Activated CD8-positive, alpha-beta memory T cell treated with anti-CD3 and anti-CD28 coated beads for 24 hours (primary cell): ENCODE measurements at regions not wholly inside any gene's neighbourhood (a gene's known extent, or its start where the extent isn't known, plus 50 kb on each side); places are given as distances from the start of the nearest gene placed in this dataset.
"Not testable (repeated sequence)": the region's sequence is repeated elsewhere in the genome, so short reads cannot be mapped to it uniquely, and the experiment has no call there.

Experiments used
- DNase-seq: peaks from one replicate; pipeline ENCODE4 v3.0.0-alpha.2; 2020

GRCh38 chr16:87008664-87009063, 308.5 kb downstream of the C16orf95 start:
- DNase-seq = no peak

- DNase-seq = no peak
Observed at GRCh38 chr16:87012954-87013938, 303.9 kb downstream of the C16orf95 start.

GRCh38 chr16:87014112-87014511, 303.1 kb downstream of the C16orf95 start:
- no peak for DNase-seq

- no peak for DNase-seq
Observed at GRCh38 chr16:87015021-87015420, 302.2 kb downstream of the C16orf95 start.

- no peak for DNase-seq
Observed at GRCh38 chr16:87016046-87017035, 300.9 kb downstream of the C16orf95 start.

- DNase-seq = no peak
Observed at GRCh38 chr16:87017371-87018012, 299.7 kb downstream of the C16orf95 start.

- no peak for DNase-seq
Observed at GRCh38 chr16:87025676-87026075, 291.5 kb downstream of the C16orf95 start.

GRCh38 chr16:87027056-87027616, 290.1 kb downstream of the C16orf95 start:
- DNase-seq = no peak

- DNase-seq = no peak
Observed at GRCh38 chr16:87028481-87029320, 288.5 kb downstream of the C16orf95 start.

GRCh38 chr16:87032554-87032953, 284.6 kb downstream of the C16orf95 start:
- no peak for DNase-seq

- no peak for DNase-seq
Observed at GRCh38 chr16:87033021-87033471, 284.1 kb downstream of the C16orf95 start.

- DNase-seq = no peak
Observed at GRCh38 chr16:87033541-87034300, 283.5 kb downstream of the C16orf95 start.

- DNase-seq = no peak
Observed at GRCh38 chr16:87034317-87034716, 282.9 kb downstream of the C16orf95 start.

GRCh38 chr16:87035053-87035452, 282.1 kb downstream of the C16orf95 start:
- no peak for DNase-seq

GRCh38 chr16:87037012-87037411, 280.2 kb downstream of the C16orf95 start:
- DNase-seq = no peak

- DNase-seq = not testable (repeated sequence)
Observed at GRCh38 chr16:87038528-87038927, 278.7 kb downstream of the C16orf95 start.

GRCh38 chr16:87040169-87041117, 276.7 kb downstream of the C16orf95 start:
- no peak for DNase-seq

- DNase-seq = no peak
Observed at GRCh38 chr16:87041286-87041685, 275.9 kb downstream of the C16orf95 start.

GRCh38 chr16:87042551-87043230, 274.5 kb downstream of the C16orf95 start:
- DNase-seq = no peak
